HEK293 (cell line): ENCODE measurements at regions not wholly inside any gene's neighbourhood (a gene's known extent, or its start where the extent isn't known, plus 50 kb on each side); places are given as distances from the start of the nearest gene placed in this dataset.

Source experiments
- CTCF ChIA-PET: fragments of 350-600 bp; formaldehyde crosslinking; extraction: SDS; loops from one replicate; lab custom pipeline; 2021; ENCODE audit warnings: antibody characterized with exemption; lab: Yijun Ruan, JAX
- POLR2A ChIA-PET: fragments of 300-600 bp; formaldehyde crosslinking; extraction: SDS; loops from one replicate; lab custom pipeline; 2020; ENCODE audit warnings: antibody characterized with exemption, inconsistent platforms; lab: Yijun Ruan, JAX
- H3K27ac ChIP-seq: fragments of 200-500 bp; sonication (Bioruptor generic); 2 replicates; pipeline ENCODE4 v1.5.1; 2014; ENCODE audit warnings: low read depth, low read length, control low read depth, inconsistent platforms; ENCODE audit errors: extremely low read depth
- H3K36me3 ChIP-seq, 2 experiments: fragments of 200-500 bp in 1 of 2; sonication (Bioruptor generic) in 1 of 2; 1 replicate in 1 of 2; 2 replicates in 1 of 2; pipeline ENCODE4 v1.5.1; 2014 to 2017; ENCODE audit warnings: inconsistent platforms in 2 of 2, low read length in 2 of 2; ENCODE audit not compliant: control insufficient read depth in 2 of 2, insufficient read depth in 1 of 2
- H3K4me1 ChIP-seq: fragments of 200-500 bp; sonication (Bioruptor generic); 2 replicates; pipeline ENCODE4 v1.5.1; 2014; ENCODE audit warnings: mild to moderate bottlenecking, low read length, inconsistent platforms; ENCODE audit not compliant: control insufficient read depth, insufficient read depth
- H3K4me3 ChIP-seq: 2 replicates; pipeline ENCODE4 v1.5.1; 2011; ENCODE audit warnings: low read depth, mild to moderate bottlenecking, control low read depth, low read length, moderate library complexity
- H3K9me3 ChIP-seq: fragments of 200-500 bp; sonication (Bioruptor generic); 2 replicates; pipeline ENCODE4 v1.5.1; 2014; ENCODE audit warnings: low read depth, low read length, inconsistent platforms; ENCODE audit not compliant: control insufficient read depth, insufficient read depth
- BCL11B ChIP-seq: fragments of 450-650 bp; formaldehyde crosslinking; IDR thresholded peaks from 2 replicates; pipeline ENCODE4 v1.5.1; 2016; ENCODE audit warnings: low read depth, missing biosample characterization, missing genetic modification characterization
- GFI1B ChIP-seq: fragments of 450-650 bp; formaldehyde crosslinking; IDR thresholded peaks from 2 replicates; pipeline ENCODE4 v1.5.1; 2016; ENCODE audit warnings: missing biosample characterization, missing genetic modification characterization
- MEIS1 ChIP-seq: sonication (generic); formaldehyde crosslinking; IDR thresholded peaks from 2 replicates; pipeline ENCODE4 v1.8.1; 2022; ENCODE audit warnings: missing genetic modification reagents, mild to moderate bottlenecking, borderline replicate concordance
- ZBTB17 ChIP-seq: fragments of 450-650 bp; formaldehyde crosslinking; IDR thresholded peaks from 2 replicates; pipeline ENCODE4 v1.5.1; 2016; ENCODE audit warnings: missing biosample characterization, missing genetic modification characterization
- ZBTB7A ChIP-seq: fragments of 450-650 bp; formaldehyde crosslinking; IDR thresholded peaks from 2 replicates; pipeline ENCODE4 v1.5.1; 2016; ENCODE audit warnings: low read depth, missing biosample characterization, missing genetic modification characterization
- ZEB2 ChIP-seq: fragments of 450-650 bp; formaldehyde crosslinking; IDR thresholded peaks from 2 replicates; pipeline ENCODE4 v1.5.1; 2016; ENCODE audit warnings: missing biosample characterization, missing genetic modification characterization
- ZNF121 ChIP-seq: fragments of 450-650 bp; formaldehyde crosslinking; IDR thresholded peaks from 2 replicates; pipeline ENCODE4 v1.5.1; 2016; ENCODE audit warnings: missing biosample characterization, missing genetic modification characterization
- ZNF184 ChIP-seq: fragments of 450-650 bp; IDR thresholded peaks from 2 replicates; pipeline ENCODE4 v1.5.1; 2018; ENCODE audit warnings: missing biosample characterization, mild to moderate bottlenecking, missing genetic modification characterization
- ZNF202 ChIP-seq: fragments of 450-650 bp; formaldehyde crosslinking; IDR thresholded peaks from 2 replicates; pipeline ENCODE4 v1.5.1; 2016; ENCODE audit warnings: missing biosample characterization, missing genetic modification characterization, borderline replicate concordance
- ZNF366 ChIP-seq: fragments of 450-650 bp; formaldehyde crosslinking; conservative IDR thresholded peaks from 2 replicates; pipeline ENCODE4 v1.5.1; 2016; ENCODE audit warnings: missing biosample characterization, missing genetic modification characterization
- ZNF549 ChIP-seq: fragments of 450-650 bp; IDR thresholded peaks from 2 replicates; pipeline ENCODE4 v1.5.1; 2018; ENCODE audit warnings: missing biosample characterization, missing genetic modification characterization, mild to moderate bottlenecking, inconsistent platforms, moderate library complexity
- ZNF571 ChIP-seq: fragments of 450-650 bp; formaldehyde crosslinking; IDR thresholded peaks from 2 replicates; pipeline ENCODE4 v1.5.0; 2017; ENCODE audit warnings: missing biosample characterization, missing genetic modification characterization
- ZNF610 ChIP-seq: fragments of 450-650 bp; formaldehyde crosslinking; IDR thresholded peaks from 2 replicates; pipeline ENCODE4 v1.5.1; 2016; ENCODE audit warnings: missing biosample characterization, missing genetic modification characterization, borderline replicate concordance
- ZNF623 ChIP-seq: fragments of 450-650 bp; formaldehyde crosslinking; IDR thresholded peaks from 2 replicates; pipeline ENCODE4 v1.5.1; 2016; ENCODE audit warnings: missing biosample characterization, missing genetic modification characterization
- ZNF670 ChIP-seq: fragments of 450-650 bp; formaldehyde crosslinking; IDR thresholded peaks from 2 replicates; pipeline ENCODE4 v1.5.1; 2016; ENCODE audit warnings: missing biosample characterization, missing genetic modification characterization, low read depth
- ZNF785 ChIP-seq: fragments of 450-650 bp; formaldehyde crosslinking; IDR thresholded peaks from 2 replicates; pipeline ENCODE4 v1.5.1; 2016; ENCODE audit warnings: missing biosample characterization, missing genetic modification characterization
- ZNF837 ChIP-seq: fragments of 450-650 bp; formaldehyde crosslinking; IDR thresholded peaks from 2 replicates; pipeline ENCODE4 v1.5.1; 2016; ENCODE audit warnings: missing biosample characterization, missing genetic modification characterization
- TF ChIP-seq, protein P1 (sequence below): fragments of 450-650 bp; formaldehyde crosslinking; IDR thresholded peaks from 2 replicates; pipeline ENCODE4 v1.5.1; 2016; ENCODE audit warnings: missing biosample characterization, missing genetic modification characterization
- TF ChIP-seq, protein P2 (sequence below): fragments of 450-650 bp; formaldehyde crosslinking; IDR thresholded peaks from 2 replicates; pipeline ENCODE4 v1.5.1; 2016; ENCODE audit warnings: missing biosample characterization, missing genetic modification characterization
- TF ChIP-seq, protein P3 (sequence below): fragments of 450-650 bp; formaldehyde crosslinking; IDR thresholded peaks from 2 replicates; pipeline ENCODE4 v1.5.1; 2016; ENCODE audit warnings: missing biosample characterization, missing genetic modification characterization, low read depth

DNA sequence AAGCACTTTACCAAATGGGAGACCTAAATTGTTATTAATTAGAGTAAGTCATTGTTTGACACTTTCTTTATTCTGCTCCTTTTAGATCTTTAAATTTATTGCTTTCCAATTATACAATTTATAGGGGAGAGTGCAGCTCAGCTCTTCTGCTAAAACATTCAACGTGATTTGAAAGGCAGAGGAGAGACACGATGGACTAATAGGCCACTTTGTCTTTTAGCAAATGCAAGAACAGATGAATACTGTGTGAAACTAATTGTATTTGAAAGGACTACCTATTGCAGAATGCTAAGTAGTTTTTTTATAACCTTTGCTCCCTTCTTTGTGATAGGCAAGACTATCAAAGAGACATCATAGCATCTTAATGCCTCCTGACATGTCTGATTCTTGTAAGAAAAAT is 320.4 kb upstream of the KLF3 start (continued):
- TF ChIP-seq ZNF202 (tag by site-specific recombination) (no peak), BCL11B (tag by site-specific recombination) (no peak), ZEB2 (tag by site-specific recombination) (no peak), ZNF184 (no peak), ZNF623 (no peak), ZBTB7A (tag by site-specific recombination) (no peak), MEIS1 (CRISPR knock-in tag) (no peak), ZNF785 (tag by site-specific recombination) (no peak), GFI1B (tag by site-specific recombination) (no peak)
- TF ChIP-seq, protein P1, sequence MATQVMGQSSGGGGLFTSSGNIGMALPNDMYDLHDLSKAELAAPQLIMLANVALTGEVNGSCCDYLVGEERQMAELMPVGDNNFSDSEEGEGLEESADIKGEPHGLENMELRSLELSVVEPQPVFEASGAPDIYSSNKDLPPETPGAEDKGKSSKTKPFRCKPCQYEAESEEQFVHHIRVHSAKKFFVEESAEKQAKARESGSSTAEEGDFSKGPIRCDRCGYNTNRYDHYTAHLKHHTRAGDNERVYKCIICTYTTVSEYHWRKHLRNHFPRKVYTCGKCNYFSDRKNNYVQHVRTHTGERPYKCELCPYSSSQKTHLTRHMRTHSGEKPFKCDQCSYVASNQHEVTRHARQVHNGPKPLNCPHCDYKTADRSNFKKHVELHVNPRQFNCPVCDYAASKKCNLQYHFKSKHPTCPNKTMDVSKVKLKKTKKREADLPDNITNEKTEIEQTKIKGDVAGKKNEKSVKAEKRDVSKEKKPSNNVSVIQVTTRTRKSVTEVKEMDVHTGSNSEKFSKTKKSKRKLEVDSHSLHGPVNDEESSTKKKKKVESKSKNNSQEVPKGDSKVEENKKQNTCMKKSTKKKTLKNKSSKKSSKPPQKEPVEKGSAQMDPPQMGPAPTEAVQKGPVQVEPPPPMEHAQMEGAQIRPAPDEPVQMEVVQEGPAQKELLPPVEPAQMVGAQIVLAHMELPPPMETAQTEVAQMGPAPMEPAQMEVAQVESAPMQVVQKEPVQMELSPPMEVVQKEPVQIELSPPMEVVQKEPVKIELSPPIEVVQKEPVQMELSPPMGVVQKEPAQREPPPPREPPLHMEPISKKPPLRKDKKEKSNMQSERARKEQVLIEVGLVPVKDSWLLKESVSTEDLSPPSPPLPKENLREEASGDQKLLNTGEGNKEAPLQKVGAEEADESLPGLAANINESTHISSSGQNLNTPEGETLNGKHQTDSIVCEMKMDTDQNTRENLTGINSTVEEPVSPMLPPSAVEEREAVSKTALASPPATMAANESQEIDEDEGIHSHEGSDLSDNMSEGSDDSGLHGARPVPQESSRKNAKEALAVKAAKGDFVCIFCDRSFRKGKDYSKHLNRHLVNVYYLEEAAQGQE (tag by site-specific recombination) = no peak

DNA sequence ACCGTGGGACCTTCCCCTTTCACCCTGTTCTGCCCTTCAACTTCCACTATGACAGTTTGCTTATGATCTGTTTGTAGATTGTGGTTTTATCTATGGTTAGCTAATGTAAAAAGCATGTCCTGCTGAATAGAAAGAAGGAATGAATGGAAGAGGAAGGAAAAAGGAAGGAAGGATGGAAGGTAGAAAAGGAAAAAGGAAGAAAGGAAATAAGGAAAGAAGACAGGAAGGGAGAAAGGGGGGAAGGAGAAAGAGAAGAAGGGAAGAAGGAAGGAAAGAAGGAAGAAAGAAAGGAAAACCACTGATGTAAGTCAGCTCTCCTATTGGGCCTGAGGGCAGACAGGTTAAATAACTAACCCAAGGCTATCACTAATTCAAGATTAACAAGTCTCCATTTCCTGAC is 319.1 kb upstream of the KLF3 start:
- CTCF ChIA-PET = no interaction called here
- TF ChIP-seq ZBTB17 (tag by site-specific recombination) (no peak), ZNF366 (tag by site-specific recombination) (peak; percentile 73)
- TF ChIP-seq, all 188 proteins: peak for 1
- POLR2A ChIA-PET = interaction anchor here (0.6 kb wide), 1 partner anchor 881 kb away, joined by 4 read pairs; no protein-coding TSS in a partner anchor

DNA sequence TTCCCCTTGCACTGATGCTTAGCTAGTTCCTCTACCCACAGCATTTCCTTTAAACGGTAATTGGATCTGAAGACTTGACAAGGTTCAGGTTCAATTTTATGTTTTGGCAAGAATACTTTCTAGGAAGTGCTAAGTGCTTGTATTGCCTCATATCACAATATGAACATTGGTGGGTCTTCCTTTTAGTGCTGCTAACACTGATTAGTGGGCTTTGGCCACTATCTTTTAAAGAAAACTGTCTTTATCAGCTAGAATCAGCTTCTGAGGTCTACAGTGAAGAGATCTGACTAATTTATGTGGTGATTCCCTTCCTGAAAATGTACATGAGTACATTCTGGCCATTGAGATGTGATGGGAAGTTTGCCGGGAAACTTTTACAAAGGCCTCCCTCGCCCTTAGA is 316.7 kb upstream of the KLF3 start:
- no peak overlapping the region for H3K4me3 ChIP-seq
- no peaks in the 10 kb centered on the region for H3K9me3 ChIP-seq
- H3K36me3 ChIP-seq = no peaks in the 10 kb centered on the region
- TF ChIP-seq ZBTB7A (tag by site-specific recombination) = no peak
- TF ChIP-seq ZNF670 (tag by site-specific recombination) = no peak
- no peak for TF ChIP-seq ZNF121 (tag by site-specific recombination)
- TF ChIP-seq ZNF549 (tag by site-specific recombination) = no peak
- TF ChIP-seq ZNF610 = no peak
- no peak for TF ChIP-seq ZNF837 (tag by site-specific recombination)
- no peak for TF ChIP-seq ZNF571 (tag by site-specific recombination)
- TF ChIP-seq, protein P2, sequence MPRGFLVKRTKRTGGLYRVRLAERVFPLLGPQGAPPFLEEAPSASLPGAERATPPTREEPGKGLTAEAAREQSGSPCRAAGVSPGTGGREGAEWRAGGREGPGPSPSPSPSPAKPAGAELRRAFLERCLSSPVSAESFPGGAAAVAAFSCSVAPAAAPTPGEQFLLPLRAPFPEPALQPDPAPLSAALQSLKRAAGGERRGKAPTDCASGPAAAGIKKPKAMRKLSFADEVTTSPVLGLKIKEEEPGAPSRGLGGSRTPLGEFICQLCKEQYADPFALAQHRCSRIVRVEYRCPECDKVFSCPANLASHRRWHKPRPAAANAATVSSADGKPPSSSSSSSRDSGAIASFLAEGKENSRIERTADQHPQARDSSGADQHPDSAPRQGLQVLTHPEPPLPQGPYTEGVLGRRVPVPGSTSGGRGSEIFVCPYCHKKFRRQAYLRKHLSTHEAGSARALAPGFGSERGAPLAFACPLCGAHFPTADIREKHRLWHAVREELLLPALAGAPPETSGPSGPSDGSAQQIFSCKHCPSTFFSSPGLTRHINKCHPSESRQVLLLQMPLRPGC (tag by site-specific recombination) = no peak
- no peak for TF ChIP-seq ZNF184
- TF ChIP-seq, protein P3, sequence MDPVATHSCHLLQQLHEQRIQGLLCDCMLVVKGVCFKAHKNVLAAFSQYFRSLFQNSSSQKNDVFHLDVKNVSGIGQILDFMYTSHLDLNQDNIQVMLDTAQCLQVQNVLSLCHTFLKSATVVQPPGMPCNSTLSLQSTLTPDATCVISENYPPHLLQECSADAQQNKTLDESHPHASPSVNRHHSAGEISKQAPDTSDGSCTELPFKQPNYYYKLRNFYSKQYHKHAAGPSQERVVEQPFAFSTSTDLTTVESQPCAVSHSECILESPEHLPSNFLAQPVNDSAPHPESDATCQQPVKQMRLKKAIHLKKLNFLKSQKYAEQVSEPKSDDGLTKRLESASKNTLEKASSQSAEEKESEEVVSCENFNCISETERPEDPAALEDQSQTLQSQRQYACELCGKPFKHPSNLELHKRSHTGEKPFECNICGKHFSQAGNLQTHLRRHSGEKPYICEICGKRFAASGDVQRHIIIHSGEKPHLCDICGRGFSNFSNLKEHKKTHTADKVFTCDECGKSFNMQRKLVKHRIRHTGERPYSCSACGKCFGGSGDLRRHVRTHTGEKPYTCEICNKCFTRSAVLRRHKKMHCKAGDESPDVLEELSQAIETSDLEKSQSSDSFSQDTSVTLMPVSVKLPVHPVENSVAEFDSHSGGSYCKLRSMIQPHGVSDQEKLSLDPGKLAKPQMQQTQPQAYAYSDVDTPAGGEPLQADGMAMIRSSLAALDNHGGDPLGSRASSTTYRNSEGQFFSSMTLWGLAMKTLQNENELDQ (tag by site-specific recombination) = no peak
- POLR2A ChIA-PET = no interaction called here
- H3K4me1 ChIP-seq = no peaks in the 10 kb centered on the region
- H3K27ac ChIP-seq = no peak overlapping the region
- CTCF ChIA-PET = interaction anchor here (0.6 kb wide), 1 partner anchor 385 kb away, joined by 3 read pairs; no protein-coding TSS in a partner anchor

More for the DNA sequence above, 319.1 kb upstream of the KLF3 start:
- Histone ChIP-seq H3K4me1 (no peaks in the 10 kb centered on the region), H3K4me3 (no peak overlapping the region), H3K9me3 (no peaks in the 10 kb centered on the region), H3K36me3 (no peaks in the 10 kb centered on the region), H3K27ac (no peak overlapping the region)
